ENCODE measurements at regions not wholly inside any gene's neighbourhood (a gene's known extent, or its start where the extent isn't known, plus 50 kb on each side); places are given as distances from the start of the nearest gene placed in this dataset.

DNA sequence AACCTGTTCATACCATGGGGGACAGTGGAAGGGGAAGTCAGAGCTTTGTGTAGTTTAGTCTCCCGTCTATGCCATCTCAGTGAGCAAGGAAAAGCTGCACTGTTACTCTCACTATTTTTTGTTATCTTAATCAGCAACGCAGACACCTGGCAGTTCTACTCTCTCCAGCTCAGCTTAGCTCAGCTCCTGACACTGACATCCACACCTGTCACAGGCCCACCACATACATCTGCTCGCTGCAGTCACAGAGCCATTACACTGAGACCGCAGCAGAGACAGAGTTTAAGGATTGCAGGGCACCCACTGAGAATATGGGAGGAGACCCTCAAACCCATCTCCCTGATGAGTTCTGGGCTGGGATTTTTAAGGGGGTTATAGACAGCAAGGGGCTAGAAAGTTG, 257.3 kb upstream of the AKR1E2 start:
- TF ChIP-seq, protein P1, sequence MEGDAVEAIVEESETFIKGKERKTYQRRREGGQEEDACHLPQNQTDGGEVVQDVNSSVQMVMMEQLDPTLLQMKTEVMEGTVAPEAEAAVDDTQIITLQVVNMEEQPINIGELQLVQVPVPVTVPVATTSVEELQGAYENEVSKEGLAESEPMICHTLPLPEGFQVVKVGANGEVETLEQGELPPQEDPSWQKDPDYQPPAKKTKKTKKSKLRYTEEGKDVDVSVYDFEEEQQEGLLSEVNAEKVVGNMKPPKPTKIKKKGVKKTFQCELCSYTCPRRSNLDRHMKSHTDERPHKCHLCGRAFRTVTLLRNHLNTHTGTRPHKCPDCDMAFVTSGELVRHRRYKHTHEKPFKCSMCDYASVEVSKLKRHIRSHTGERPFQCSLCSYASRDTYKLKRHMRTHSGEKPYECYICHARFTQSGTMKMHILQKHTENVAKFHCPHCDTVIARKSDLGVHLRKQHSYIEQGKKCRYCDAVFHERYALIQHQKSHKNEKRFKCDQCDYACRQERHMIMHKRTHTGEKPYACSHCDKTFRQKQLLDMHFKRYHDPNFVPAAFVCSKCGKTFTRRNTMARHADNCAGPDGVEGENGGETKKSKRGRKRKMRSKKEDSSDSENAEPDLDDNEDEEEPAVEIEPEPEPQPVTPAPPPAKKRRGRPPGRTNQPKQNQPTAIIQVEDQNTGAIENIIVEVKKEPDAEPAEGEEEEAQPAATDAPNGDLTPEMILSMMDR (IDR thresholded peaks at IDR 0.05), result no peak
- no peak for TF ChIP-seq POLR2A (IDR thresholded peaks at IDR 0.05)

All from thyroid gland (tissue), 4 donors.